ENCODE measurements at regions not wholly inside any gene's neighbourhood (a gene's known extent, or its start where the extent isn't known, plus 50 kb on each side); places are given as distances from the start of the nearest gene placed in this dataset.

- CTCF ChIA-PET, result interaction anchor here (0.8 kb wide), 1 partner anchor 13 kb away, joined by 3 read pairs; no protein-coding TSS in a partner anchor
- Histone ChIP-seq H3K36me3 (ENCODE audit: control insufficient read depth in 1 of 2, insufficient read depth in 2 of 2, low read length in 2 of 2) (no peaks in the 10 kb centered on the region), H3K9me3 (ENCODE audit: control insufficient read depth in 1 of 2, insufficient read depth in 1 of 2, low read depth in 1 of 2, low read length in 2 of 2) (no peaks in the 10 kb centered on the region), H3K9ac (ENCODE audit: low read length) (no peak overlapping the region), H3K79me2 (ENCODE audit: insufficient read depth, low read length) (no peaks in the 10 kb centered on the region), H3K4me3 (replicated peaks in 1 of 2; ENCODE audit: low read depth in 1 of 2, low read length in 2 of 2) (no peak overlapping the region), H3K9me2 (ENCODE audit: insufficient read depth) (no peaks in the 10 kb centered on the region), H3K4me2 (ENCODE audit: low read length) (no peak overlapping the region), H4K20me1 (ENCODE audit: insufficient read depth) (no peaks in the 10 kb centered on the region), H3K27ac (ENCODE audit: low read depth, low read length) (no peak overlapping the region), H2AFZ (ENCODE audit: low read depth, low read length, poor library complexity, severe bottlenecking) (no peak overlapping the region), H3K4me1 (ENCODE audit: control insufficient read depth in 1 of 2, insufficient read depth in 2 of 2, low read length in 2 of 2) (no peaks in the 10 kb centered on the region), H3K27me3 (ENCODE audit: insufficient read depth, low read length) (no peaks in the 10 kb centered on the region)
- RAD21 ChIA-PET (ENCODE audit: low non-redundant PET in 1 of 2, low total read pairs in 2 of 2, uncharacterized antibody in 2 of 2, unreplicated experiment in 2 of 2), result no interaction called here
- TF ChIP-seq CBX3 (IDR thresholded peaks at IDR 0.05; ENCODE audit: low read depth), result no peak
- TF ChIP-seq JUND (IDR thresholded peaks at IDR 0.05), result no peak
- TF ChIP-seq ELF1 (IDR thresholded peaks at IDR 0.05; ENCODE audit: borderline replicate concordance, low read depth), result no peak
- no peak for TF ChIP-seq ZNF274 (IDR thresholded peaks at IDR 0.05; ENCODE audit: low read depth, low read length)
- no peak for TF ChIP-seq CEBPB (IDR thresholded peaks at IDR 0.05; ENCODE audit: low read depth)
- no peak for TF ChIP-seq SP1 (IDR thresholded peaks at IDR 0.05; ENCODE audit: low read depth)
- no peak for TF ChIP-seq RAD21 (IDR thresholded peaks at IDR 0.05; ENCODE audit: low read depth)
- TF ChIP-seq ZFX (IDR thresholded peaks at IDR 0.05), result no peak
- TF ChIP-seq REST (IDR thresholded peaks at IDR 0.05; ENCODE audit: low read depth), result no peak
- no peak for TF ChIP-seq FOSL1 (IDR thresholded peaks at IDR 0.05; ENCODE audit: low read depth)
- TF ChIP-seq MAX (IDR thresholded peaks at IDR 0.05), result no peak
- no peak for TF ChIP-seq EGR1 (IDR thresholded peaks at IDR 0.05; ENCODE audit: low read depth)
- no peak for TF ChIP-seq POLR2A (IDR thresholded peaks at IDR 0.05; ENCODE audit: borderline replicate concordance, extremely low read depth, insufficient read depth, insufficient read length)
- no peak for TF ChIP-seq POLR2AphosphoS5 (IDR thresholded peaks at IDR 0.05; ENCODE audit: low read depth, low read length)
- no peak for TF ChIP-seq YY1 (IDR thresholded peaks at IDR 0.05; ENCODE audit: extremely low read depth, insufficient replicate concordance, low read depth, low read length)
- intact Hi-C loops (cut with micrococcal nuclease), result no loop called here
- BruUV-seq (replicated peaks), result no TSS peak
- ATAC-seq, result no peak
- POLR2A ChIA-PET, result no interaction called here
- no peak for DNase-seq (ENCODE audit: low read depth, low spot score)
Measured at GRCh38 chr14:40494483-40494882, 1062.2 kb upstream of the FBXO33 start.
